ENCODE measurements at regions not wholly inside any gene's neighbourhood (a gene's known extent, or its start where the extent isn't known, plus 50 kb on each side); places are given as distances from the start of the nearest gene placed in this dataset.

- Histone ChIP-seq H3K9me1 (replicated peaks; ENCODE audit: control insufficient read depth, extremely low read depth, insufficient read depth, low read length) (no peaks in the 10 kb centered on the region), H3K36me3 (ENCODE audit: control insufficient read depth in 2 of 2, extremely low read depth in 1 of 2, insufficient read depth in 2 of 2, low read length in 2 of 2) (no peaks in the 10 kb centered on the region), H3K4me1 (ENCODE audit: control insufficient read depth, extremely low read depth, insufficient read depth, low read length) (no peaks in the 10 kb centered on the region), H2AFZ (ENCODE audit: low read depth, low read length) (no peak overlapping the region), H3K79me2 (ENCODE audit: control insufficient read depth, insufficient read depth, low read length) (no peaks in the 10 kb centered on the region), H3K27me3 (ENCODE audit: control insufficient read depth in 2 of 2, insufficient read depth in 2 of 2, low read length in 2 of 2) (no peaks in the 10 kb centered on the region), H3K4me2 (ENCODE audit: insufficient read depth, low read length) (no peak overlapping the region), H3K27ac (ENCODE audit: insufficient read depth, low read depth, low read length) (no peak overlapping the region), H3K4me3 (replicated peaks in 1 of 3; ENCODE audit: insufficient read depth in 1 of 3, low read depth in 1 of 3, low read length in 3 of 3) (no peak overlapping the region), H3K9me3 (replicated peaks; ENCODE audit: control insufficient read depth, insufficient read depth, low read length) (peaks cover 3% of the 10 kb centered on the region), H3K9ac (replicated peaks; ENCODE audit: extremely low read depth, insufficient read depth, low read length) (no peak overlapping the region), H4K20me1 (replicated peaks; ENCODE audit: control insufficient read depth, extremely low read depth, insufficient read depth, low read length) (no peaks in the 10 kb centered on the region)
- ChIA-PET CTCF (no interaction called here), POLR2A (no interaction called here)
- intact Hi-C loops (cut with micrococcal nuclease) = no loop called here
- dilution Hi-C loops (cut with MboI; ENCODE audit: extremely low pct_ligation_motif_present, low sequenced_read_pairs) = no loop called here
- FAIRE-seq = no peak
- no peak for DNase-seq (ENCODE audit: low read depth, low spot score)
- no TSS peak for BruUV-seq (replicated peaks)
- TF ChIP-seq EZH2 (IDR thresholded peaks at IDR 0.05; ENCODE audit: borderline replicate concordance, low read depth, low read length, severe bottlenecking) (no peak), FOS (IDR thresholded peaks at IDR 0.05; ENCODE audit: borderline replicate concordance, insufficient read depth, low read length) (no peak), POLR2A (IDR thresholded peaks at IDR 0.05; ENCODE audit: low read depth, low read length) (no peak), MYC (IDR thresholded peaks at IDR 0.05; ENCODE audit: low read depth, low read length) (no peak), JUN (IDR thresholded peaks at IDR 0.05; ENCODE audit: borderline replicate concordance, insufficient read depth, insufficient read length, low read depth) (no peak), POLR2AphosphoS5 (IDR thresholded peaks at IDR 0.05; ENCODE audit: insufficient read depth, low read depth, low read length) (no peak), GATA2 (IDR thresholded peaks at IDR 0.05; ENCODE audit: insufficient read depth, insufficient read length, low read depth, low read length) (no peak)
- TF ChIP-seq, protein P1, sequence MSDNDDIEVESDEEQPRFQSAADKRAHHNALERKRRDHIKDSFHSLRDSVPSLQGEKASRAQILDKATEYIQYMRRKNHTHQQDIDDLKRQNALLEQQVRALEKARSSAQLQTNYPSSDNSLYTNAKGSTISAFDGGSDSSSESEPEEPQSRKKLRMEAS (IDR thresholded peaks at IDR 0.05; ENCODE audit: insufficient read depth, insufficient read length) = no peak
- TF ChIP-seq, protein P2, sequence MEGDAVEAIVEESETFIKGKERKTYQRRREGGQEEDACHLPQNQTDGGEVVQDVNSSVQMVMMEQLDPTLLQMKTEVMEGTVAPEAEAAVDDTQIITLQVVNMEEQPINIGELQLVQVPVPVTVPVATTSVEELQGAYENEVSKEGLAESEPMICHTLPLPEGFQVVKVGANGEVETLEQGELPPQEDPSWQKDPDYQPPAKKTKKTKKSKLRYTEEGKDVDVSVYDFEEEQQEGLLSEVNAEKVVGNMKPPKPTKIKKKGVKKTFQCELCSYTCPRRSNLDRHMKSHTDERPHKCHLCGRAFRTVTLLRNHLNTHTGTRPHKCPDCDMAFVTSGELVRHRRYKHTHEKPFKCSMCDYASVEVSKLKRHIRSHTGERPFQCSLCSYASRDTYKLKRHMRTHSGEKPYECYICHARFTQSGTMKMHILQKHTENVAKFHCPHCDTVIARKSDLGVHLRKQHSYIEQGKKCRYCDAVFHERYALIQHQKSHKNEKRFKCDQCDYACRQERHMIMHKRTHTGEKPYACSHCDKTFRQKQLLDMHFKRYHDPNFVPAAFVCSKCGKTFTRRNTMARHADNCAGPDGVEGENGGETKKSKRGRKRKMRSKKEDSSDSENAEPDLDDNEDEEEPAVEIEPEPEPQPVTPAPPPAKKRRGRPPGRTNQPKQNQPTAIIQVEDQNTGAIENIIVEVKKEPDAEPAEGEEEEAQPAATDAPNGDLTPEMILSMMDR (IDR thresholded peaks at IDR 0.05; ENCODE audit: extremely low read depth in 1 of 2, insufficient read depth in 1 of 2, low read depth in 1 of 2, low read length in 2 of 2) = no peak
These were observed 523.0 kb downstream of the MTRR start for GRCh38 chr5:8391911-8392310.

All from endothelial cell of umbilical vein (primary cell).